GM12878 (cell line): ENCODE measurements at regions not wholly inside any gene's neighbourhood (a gene's known extent, or its start where the extent isn't known, plus 50 kb on each side); places are given as distances from the start of the nearest gene placed in this dataset.

Experiments
- BMI1 ChIP-seq: fragments of 450-650 bp; IDR thresholded peaks from 2 replicates; pipeline ENCODE4 v1.6.1; 2016; ENCODE audit warnings: mild to moderate bottlenecking, moderate library complexity, borderline replicate concordance
- BRCA1 ChIP-seq: IDR thresholded peaks from 2 replicates; pipeline ENCODE4 v1.6.1; 2011; ENCODE audit warnings: low read depth, low read length, improper control_type of control experiment
- CBX3 ChIP-seq: fragments of 200-600 bp; sonication (generic); IDR thresholded peaks from 2 replicates; pipeline ENCODE4 v1.6.1; 2016; ENCODE audit warnings: low read depth, borderline replicate concordance
- ELK1 ChIP-seq: IDR thresholded peaks from 2 replicates; pipeline ENCODE4 v1.6.1; 2012; ENCODE audit warnings: low read depth, low read length, improper control_type of control experiment
- ETV6 ChIP-seq, 2 experiments: fragments of 450-650 bp in 1 of 2; IDR thresholded peaks in 1 of 2; conservative IDR thresholded peaks in 1 of 2; 2 replicates each; pipeline ENCODE4 v1.6.1; 2014; ENCODE audit warnings: antibody characterized with exemption in 1 of 2, borderline replicate concordance in 1 of 2, low read depth in 1 of 2, mild to moderate bottlenecking in 1 of 2, moderate library complexity in 1 of 2
- EZH2 ChIP-seq: IDR thresholded peaks from 2 replicates; pipeline ENCODE4 v1.6.1; 2012; ENCODE audit warnings: low read depth, mild to moderate bottlenecking, control low read depth, inconsistent platforms, low read length, borderline replicate concordance; ENCODE audit not compliant: control insufficient read depth
- HDAC2 ChIP-seq: fragments of 200-600 bp; sonication (generic); IDR thresholded peaks from 2 replicates; pipeline ENCODE4 v1.6.1; 2017
- IRF5 ChIP-seq: fragments of 450-650 bp; IDR thresholded peaks from 2 replicates; pipeline ENCODE4 v1.6.1; 2017; ENCODE audit warnings: borderline replicate concordance
- MLLT1 ChIP-seq: fragments of 450-650 bp; IDR thresholded peaks from 2 replicates; pipeline ENCODE4 v1.6.1; 2016; ENCODE audit warnings: mild to moderate bottlenecking
- NBN ChIP-seq: fragments of 450-650 bp; IDR thresholded peaks from 2 replicates; pipeline ENCODE4 v1.6.1; 2016
- PML ChIP-seq: IDR thresholded peaks from 2 replicates; pipeline ENCODE4 v1.6.1; 2012; ENCODE audit warnings: low read length, inconsistent platforms
- RELA ChIP-seq: fragments of 450-650 bp; IDR thresholded peaks from 2 replicates; pipeline ENCODE4 v1.8.0; 2014; ENCODE audit warnings: borderline replicate concordance; ENCODE audit not compliant: partially characterized antibody
- RELB ChIP-seq: fragments of 450-650 bp; IDR thresholded peaks from 2 replicates; pipeline ENCODE4 v1.6.1; 2017; ENCODE audit warnings: low read depth, mild to moderate bottlenecking, moderate library complexity
- SMARCA5 ChIP-seq: fragments of 450-650 bp; IDR thresholded peaks from 2 replicates; pipeline ENCODE4 v1.6.1; 2017; ENCODE audit warnings: mild to moderate bottlenecking
- SP1 ChIP-seq: IDR thresholded peaks from one replicate; pipeline ENCODE4 v1.6.1; 2011; ENCODE audit warnings: low read depth, low read length
- SRF ChIP-seq, 2 experiments: IDR thresholded peaks; 2 replicates each; pipeline ENCODE4 v1.6.1; 2011; ENCODE audit warnings: low read depth in 2 of 2, low read length in 2 of 2, mild to moderate bottlenecking in 1 of 2, moderate library complexity in 1 of 2
- TARDBP ChIP-seq: IDR thresholded peaks from 2 replicates; pipeline ENCODE4 v1.6.1; 2016; ENCODE audit warnings: borderline replicate concordance
- TBL1XR1 ChIP-seq: IDR thresholded peaks from 2 replicates; pipeline ENCODE4 v1.6.1; 2012; ENCODE audit warnings: low read depth, low read length, improper control_type of control experiment
- YY1 ChIP-seq: IDR thresholded peaks from 2 replicates; pipeline ENCODE4 v1.6.1; 2011; ENCODE audit warnings: low read depth, mild to moderate bottlenecking, low read length
- ZNF207 ChIP-seq: fragments of 450-650 bp; IDR thresholded peaks from 2 replicates; pipeline ENCODE4 v1.6.1; 2014; ENCODE audit warnings: antibody characterized with exemption, mild to moderate bottlenecking, borderline replicate concordance
- ZNF384 ChIP-seq: IDR thresholded peaks from 2 replicates; pipeline ENCODE4 v1.6.1; 2012; ENCODE audit warnings: low read depth, mild to moderate bottlenecking, low read length, improper control_type of control experiment, borderline replicate concordance
- ZSCAN29 ChIP-seq: fragments of 450-650 bp; IDR thresholded peaks from 2 replicates; pipeline ENCODE4 v1.6.1; 2017; ENCODE audit warnings: mild to moderate bottlenecking, moderate library complexity
- TF ChIP-seq, protein P1 (sequence below): IDR thresholded peaks from 2 replicates; pipeline ENCODE4 v1.6.1; 2012; ENCODE audit warnings: low read depth, low read length, improper control_type of control experiment
- TF ChIP-seq, protein P2 (sequence below): IDR thresholded peaks from 2 replicates; pipeline ENCODE4 v1.6.1; 2012; ENCODE audit warnings: low read length, inconsistent platforms

- peak; percentile 75 for TF ChIP-seq RELB
- TF ChIP-seq SMARCA5, result peak; percentile 51
- no peak for TF ChIP-seq ZNF207
- no peak; the same call in 1 of the 2 replicates for TF ChIP-seq YY1
- TF ChIP-seq ZNF384, result no peak
- TF ChIP-seq PML, result no peak
- no peak for TF ChIP-seq MLLT1
- TF ChIP-seq, protein P1, sequence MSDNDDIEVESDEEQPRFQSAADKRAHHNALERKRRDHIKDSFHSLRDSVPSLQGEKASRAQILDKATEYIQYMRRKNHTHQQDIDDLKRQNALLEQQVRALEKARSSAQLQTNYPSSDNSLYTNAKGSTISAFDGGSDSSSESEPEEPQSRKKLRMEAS, result peak; percentile 53; the same call in 1 of the 2 replicates
- TF ChIP-seq EZH2, result no peak
- no peak for TF ChIP-seq CBX3
- TF ChIP-seq ETV6 (conservative IDR thresholded peaks at IDR 0.05 in 1 of 2, IDR thresholded peaks at IDR 0.05 in 1 of 2; ENCODE audit: borderline replicate concordance in 1 of 2, low read depth in 1 of 2), result peak in 1 of 2 experiments; percentile 95; a peak in 2 of 4 replicates
- TF ChIP-seq HDAC2, result no peak
- TF ChIP-seq, protein P2, sequence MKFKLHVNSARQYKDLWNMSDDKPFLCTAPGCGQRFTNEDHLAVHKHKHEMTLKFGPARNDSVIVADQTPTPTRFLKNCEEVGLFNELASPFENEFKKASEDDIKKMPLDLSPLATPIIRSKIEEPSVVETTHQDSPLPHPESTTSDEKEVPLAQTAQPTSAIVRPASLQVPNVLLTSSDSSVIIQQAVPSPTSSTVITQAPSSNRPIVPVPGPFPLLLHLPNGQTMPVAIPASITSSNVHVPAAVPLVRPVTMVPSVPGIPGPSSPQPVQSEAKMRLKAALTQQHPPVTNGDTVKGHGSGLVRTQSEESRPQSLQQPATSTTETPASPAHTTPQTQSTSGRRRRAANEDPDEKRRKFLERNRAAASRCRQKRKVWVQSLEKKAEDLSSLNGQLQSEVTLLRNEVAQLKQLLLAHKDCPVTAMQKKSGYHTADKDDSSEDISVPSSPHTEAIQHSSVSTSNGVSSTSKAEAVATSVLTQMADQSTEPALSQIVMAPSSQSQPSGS, result peak; percentile 95
- no peak for TF ChIP-seq IRF5
- TF ChIP-seq SP1, result peak; percentile 64
- peak; percentile 14 for TF ChIP-seq RELA
- no peak for TF ChIP-seq BRCA1
- 0 out of 4 replicates have a peak, but pooled peaks of 1 of the 2 experiments have one; percentile 56 for TF ChIP-seq SRF (IDR thresholded peaks at IDR 0.05; ENCODE audit: low read depth in 2 of 2, low read length in 2 of 2)
- no peak for TF ChIP-seq TARDBP
- no peak for TF ChIP-seq BMI1
- TF ChIP-seq ZSCAN29, result no peak
- TF ChIP-seq NBN, result peak; percentile 55; the same call in 1 of the 2 replicates
- peak; percentile 81 for TF ChIP-seq TBL1XR1
- TF ChIP-seq ELK1, result peak; percentile 77
Observed at GRCh38 chrX:39859991-39860861, 237.5 kb downstream of the BCOR start (continued).
